Adrenal gland (tissue), 5 donors: ENCODE measurements at regions not wholly inside any gene's neighbourhood (a gene's known extent, or its start where the extent isn't known, plus 50 kb on each side); places are given as distances from the start of the nearest gene placed in this dataset.

Source experiments
- CTCF ChIP-seq, 6 experiments: fragments of 450-650 bp in 4 of 6; fragments of 200-600 bp in 2 of 6; sonication (generic) in 1 of 6; IDR thresholded peaks; 1 replicate in 5 of 6; 2 replicates in 1 of 6; pipeline versions ENCODE4 v1.5.1 to v1.8.0; 2016 to 2021; ENCODE audit warnings: antibody characterized with exemption in 6 of 6, mild to moderate bottlenecking in 2 of 6, moderate library complexity in 1 of 6
- POLR2A ChIP-seq, 2 donors: fragments of 450-650 bp; IDR thresholded peaks; one replicate each; pipeline ENCODE4 v1.6.1; 2017; ENCODE audit warnings: antibody characterized with exemption in 2 of 2, mild to moderate bottlenecking in 2 of 2, moderate library complexity in 1 of 2
- donor health status: DM: no; HTN: no; CAD: no.

GRCh38 chr15:26061248-26061647, 198.1 kb upstream of the ATP10A start:
- TF ChIP-seq POLR2A (IDR thresholded peaks at IDR 0.05): no peak
- TF ChIP-seq CTCF (IDR thresholded peaks at IDR 0.05): no peak
